ENCODE measurements at regions not wholly inside any gene's neighbourhood (a gene's known extent, or its start where the extent isn't known, plus 50 kb on each side); places are given as distances from the start of the nearest gene placed in this dataset.

DNA sequence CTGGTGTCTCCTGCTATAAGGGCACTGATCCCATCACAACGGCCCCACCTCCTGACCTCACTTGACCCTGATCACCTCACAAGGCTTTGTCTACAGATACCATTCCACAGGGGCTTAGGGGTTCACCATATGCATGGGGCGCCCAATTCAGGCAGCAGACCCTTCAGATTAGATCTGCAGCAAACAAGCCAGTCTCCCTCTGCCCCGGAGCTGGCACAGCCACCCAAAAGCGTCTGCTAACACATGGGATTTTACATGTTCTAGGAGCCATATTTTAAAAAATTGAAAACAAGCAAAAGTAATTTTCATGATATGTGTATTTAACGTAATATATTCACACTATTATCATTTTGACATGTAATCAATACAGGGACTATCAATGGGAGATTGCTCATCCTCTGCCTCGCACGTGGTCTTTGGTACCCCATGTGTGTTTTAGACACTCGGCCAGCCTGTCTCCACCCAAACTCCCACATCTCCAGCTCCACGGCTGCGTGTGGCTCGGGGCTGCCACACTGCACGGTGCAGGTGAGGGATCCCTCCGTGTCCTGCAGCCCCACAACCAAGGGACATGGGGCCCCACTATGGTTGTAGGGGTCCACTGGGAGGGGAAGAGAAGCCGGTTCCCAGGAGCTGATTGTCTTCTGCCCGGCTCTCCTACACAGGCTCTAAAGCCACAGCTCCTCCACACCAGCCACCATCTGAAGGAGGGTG lies 107.6 kb downstream of the RBFOX3 start:
- no TSS peak for BruUV-seq (replicated peaks)
- intact Hi-C loops (cut with micrococcal nuclease; ENCODE audit: unreplicated experiment) (no loop called here), in situ Hi-C loops (cut with HindIII; ENCODE audit: extremely low pct_ligation_motif_present, low pct_unique_long_range_greater_than_20kb) (no loop called here)
- no peaks in the 10 kb centered on the region for H3K79me2 ChIP-seq (ENCODE audit: insufficient read depth, low read length)
- H3K4me2 ChIP-seq (ENCODE audit: low read depth, low read length): no peak overlapping the region
- DNase-seq (ENCODE audit: low spot score): no peak
- 7% methylated on average over 13 of the region's 15 CpGs for WGBS (ENCODE audit: low lambda C conversion rate)
- no peak for ATAC-seq
- no peak overlapping the region for H3K9ac ChIP-seq (ENCODE audit: insufficient read depth, low read depth, low read length)
- H2AFZ ChIP-seq (ENCODE audit: low read length): no peak overlapping the region
- ChIA-PET CTCF (ENCODE audit: low intra/inter-chr PET ratio, low total read pairs) (no interaction called here), POLR2A (no interaction called here)
- TF ChIP-seq ZNF672 (CRISPR knock-in tag; IDR thresholded peaks at IDR 0.05): no peak
- TF ChIP-seq, protein P1, sequence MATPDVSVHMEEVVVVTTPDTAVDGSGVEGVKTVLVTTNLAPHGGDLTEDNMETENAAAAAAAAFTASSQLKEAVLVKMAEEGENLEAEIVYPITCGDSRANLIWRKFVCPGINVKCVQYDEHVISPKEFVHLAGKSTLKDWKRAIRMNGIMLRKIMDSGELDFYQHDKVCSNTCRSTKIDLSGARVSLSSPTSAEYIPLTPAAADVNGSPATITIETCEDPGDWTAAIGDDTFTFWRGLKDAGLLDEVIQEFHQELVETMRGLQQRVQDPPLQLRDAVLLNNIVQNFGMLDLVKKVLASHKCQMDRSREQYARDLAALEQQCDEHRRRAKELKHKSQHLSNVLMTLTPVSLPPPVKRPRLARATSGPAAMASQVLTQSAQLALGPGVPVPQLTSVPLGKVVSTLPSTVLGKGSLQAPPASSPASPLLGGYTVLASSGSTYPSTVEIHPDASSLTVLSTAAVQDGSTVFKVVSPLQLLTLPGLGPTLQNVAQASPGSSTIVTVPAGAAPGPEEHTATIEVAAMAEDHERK (CRISPR knock-in tag; IDR thresholded peaks at IDR 0.05; ENCODE audit: low read depth): no peak
- TF ChIP-seq MNT (IDR thresholded peaks at IDR 0.05): peak; percentile 47; the same call in 1 of the 2 replicates
- TF ChIP-seq CREB1 (IDR thresholded peaks at IDR 0.05): no peak
- no peak for TF ChIP-seq CREB1 (CRISPR knock-in tag; IDR thresholded peaks at IDR 0.05)
- no peak for TF ChIP-seq ZKSCAN8 (CRISPR knock-in tag; IDR thresholded peaks at IDR 0.05; ENCODE audit: borderline replicate concordance)
- no peak for TF ChIP-seq SNAI1 (CRISPR knock-in tag; IDR thresholded peaks at IDR 0.05; ENCODE audit: borderline replicate concordance)
- no peaks in the 10 kb centered on the region for H3K4me1 ChIP-seq (ENCODE audit: insufficient read depth, low read length)
- no peaks in the 10 kb centered on the region for H3K36me3 ChIP-seq (replicated peaks in 1 of 2; ENCODE audit: control insufficient read depth in 1 of 2, insufficient read depth in 2 of 2, low read length in 2 of 2)
- H3K27me3 ChIP-seq (ENCODE audit: control insufficient read depth in 1 of 2, insufficient read depth in 2 of 2, low read length in 2 of 2): peaks cover 8 to 77% of the 10 kb centered on the region in 2 experiments
- no peak overlapping the region for H3K27ac ChIP-seq (ENCODE audit: extremely low read length, insufficient read depth, low read length)
- H3K9me3 ChIP-seq (ENCODE audit: low read length): no peaks in the 10 kb centered on the region
- no peak overlapping the region for H3K4me3 ChIP-seq (replicated peaks in 1 of 3; ENCODE audit: insufficient read depth in 1 of 3, low read depth in 2 of 3, low read length in 3 of 3)
- no peaks in the 10 kb centered on the region for H4K20me1 ChIP-seq (ENCODE audit: insufficient read depth, low read length)
- FAIRE-seq: no peak

Measured in HepG2 (cell line).